ENCODE measurements at regions not wholly inside any gene's neighbourhood (a gene's known extent, or its start where the extent isn't known, plus 50 kb on each side); places are given as distances from the start of the nearest gene placed in this dataset.

- H3K4me1 ChIP-seq (ENCODE audit: low read length) = no peaks in the 10 kb centered on the region
- no peaks in the 10 kb centered on the region for H3K27me3 ChIP-seq (replicated peaks; ENCODE audit: insufficient read depth, low read length)
- no peak overlapping the region for H3K27ac ChIP-seq (ENCODE audit: low read length)
- H2AFZ ChIP-seq (ENCODE audit: low read length) = no peak overlapping the region
- no peaks in the 10 kb centered on the region for H4K20me1 ChIP-seq (ENCODE audit: insufficient read depth, low read length)
- H3K9me2 ChIP-seq (replicated peaks; ENCODE audit: insufficient read depth, low read length) = no peaks in the 10 kb centered on the region
- H3K4me3 ChIP-seq (ENCODE audit: low read length) = no peak overlapping the region
- no peaks in the 10 kb centered on the region for H3K79me2 ChIP-seq (ENCODE audit: low read length)
- H3K36me3 ChIP-seq (replicated peaks; ENCODE audit: insufficient read depth, low read length) = no peaks in the 10 kb centered on the region
- DNase-seq = no peak
- H3K4me2 ChIP-seq (ENCODE audit: low read depth, low read length) = no peak overlapping the region
- H3K9ac ChIP-seq (ENCODE audit: low read length) = no peak overlapping the region
- TF ChIP-seq CTCF (IDR thresholded peaks at IDR 0.05; ENCODE audit: low read length) (no peak), EZH2 (optimal IDR thresholded peaks at IDR 0.05; ENCODE audit: low read depth, low read length) (no peak), EZH2phosphoT487 (IDR thresholded peaks at IDR 0.05; ENCODE audit: low read length) (no peak)
- H3K9me3 ChIP-seq (replicated peaks; ENCODE audit: insufficient read depth, low read length) = no peaks in the 10 kb centered on the region
- H3F3A ChIP-seq (ENCODE audit: insufficient read depth, low read length) = no peaks in the 10 kb centered on the region
Observed at GRCh38 chr13:65763811-65764210, 1466.3 kb downstream of the PCDH9 start.

GRCh38 chr13:65762012-65762411 is 1468.1 kb downstream of the PCDH9 start:
- H3F3A ChIP-seq (ENCODE audit: insufficient read depth, low read length) = no peaks in the 10 kb centered on the region
- no peaks in the 10 kb centered on the region for H4K20me1 ChIP-seq (ENCODE audit: insufficient read depth, low read length)
- no peaks in the 10 kb centered on the region for H3K9me2 ChIP-seq (replicated peaks; ENCODE audit: insufficient read depth, low read length)
- TF ChIP-seq EZH2phosphoT487 (IDR thresholded peaks at IDR 0.05; ENCODE audit: low read length) (no peak), EZH2 (optimal IDR thresholded peaks at IDR 0.05; ENCODE audit: low read depth, low read length) (no peak)
- no peak overlapping the region for H3K27ac ChIP-seq (ENCODE audit: low read length)
- H3K9ac ChIP-seq (ENCODE audit: low read length) = no peak overlapping the region
- no peaks in the 10 kb centered on the region for H3K4me1 ChIP-seq (ENCODE audit: low read length)
- no peaks in the 10 kb centered on the region for H3K27me3 ChIP-seq (replicated peaks; ENCODE audit: insufficient read depth, low read length)
- H2AFZ ChIP-seq (ENCODE audit: low read length) = no peak overlapping the region
- no peak overlapping the region for H3K4me3 ChIP-seq (ENCODE audit: low read length)
- H3K9me3 ChIP-seq (replicated peaks; ENCODE audit: insufficient read depth, low read length) = no peaks in the 10 kb centered on the region
- H3K4me2 ChIP-seq (ENCODE audit: low read depth, low read length) = no peak overlapping the region
- H3K36me3 ChIP-seq (replicated peaks; ENCODE audit: insufficient read depth, low read length) = no peaks in the 10 kb centered on the region
- DNase-seq = no peak
- H3K79me2 ChIP-seq (ENCODE audit: low read length) = no peaks in the 10 kb centered on the region

GRCh38 chr13:65756071-65756671 is 1474.0 kb downstream of the PCDH9 start:
- Histone ChIP-seq H3K36me3 (replicated peaks; ENCODE audit: insufficient read depth, low read length) (no peaks in the 10 kb centered on the region), H3F3A (ENCODE audit: insufficient read depth, low read length) (no peaks in the 10 kb centered on the region), H3K4me2 (ENCODE audit: low read depth, low read length) (no peak overlapping the region)

More at GRCh38 chr13:65756071-65756671, 1474.0 kb downstream of the PCDH9 start:
- Histone ChIP-seq H3K4me1 (ENCODE audit: low read length) (no peaks in the 10 kb centered on the region), H3K79me2 (ENCODE audit: low read length) (no peaks in the 10 kb centered on the region), H3K27me3 (replicated peaks; ENCODE audit: insufficient read depth, low read length) (no peaks in the 10 kb centered on the region), H3K9me2 (replicated peaks; ENCODE audit: insufficient read depth, low read length) (no peaks in the 10 kb centered on the region), H4K20me1 (ENCODE audit: insufficient read depth, low read length) (no peaks in the 10 kb centered on the region), H3K9ac (ENCODE audit: low read length) (no peak overlapping the region), H3K27ac (ENCODE audit: low read length) (no peak overlapping the region), H3K9me3 (replicated peaks; ENCODE audit: insufficient read depth, low read length) (no peaks in the 10 kb centered on the region), H3K4me3 (ENCODE audit: low read length) (no peak overlapping the region), H2AFZ (ENCODE audit: low read length) (no peak overlapping the region)
- TF ChIP-seq CTCF (IDR thresholded peaks at IDR 0.05; ENCODE audit: low read length) (no peak), EZH2phosphoT487 (IDR thresholded peaks at IDR 0.05; ENCODE audit: low read length) (no peak), EZH2 (optimal IDR thresholded peaks at IDR 0.05; ENCODE audit: low read depth, low read length) (no peak)
- no peak for DNase-seq

All from MM.1S (cell line).